NCI-H2029 treated with DMSO at 0.1 percent for 48 hours (cell line): ENCODE measurements at regions not wholly inside any gene's neighbourhood (a gene's known extent, or its start where the extent isn't known, plus 50 kb on each side); places are given as distances from the start of the nearest gene placed in this dataset.

Experiments used
- DNase-seq: peaks from one replicate; lab custom pipeline; 2025; lab: John Stamatoyannopoulos, UW

DNA sequence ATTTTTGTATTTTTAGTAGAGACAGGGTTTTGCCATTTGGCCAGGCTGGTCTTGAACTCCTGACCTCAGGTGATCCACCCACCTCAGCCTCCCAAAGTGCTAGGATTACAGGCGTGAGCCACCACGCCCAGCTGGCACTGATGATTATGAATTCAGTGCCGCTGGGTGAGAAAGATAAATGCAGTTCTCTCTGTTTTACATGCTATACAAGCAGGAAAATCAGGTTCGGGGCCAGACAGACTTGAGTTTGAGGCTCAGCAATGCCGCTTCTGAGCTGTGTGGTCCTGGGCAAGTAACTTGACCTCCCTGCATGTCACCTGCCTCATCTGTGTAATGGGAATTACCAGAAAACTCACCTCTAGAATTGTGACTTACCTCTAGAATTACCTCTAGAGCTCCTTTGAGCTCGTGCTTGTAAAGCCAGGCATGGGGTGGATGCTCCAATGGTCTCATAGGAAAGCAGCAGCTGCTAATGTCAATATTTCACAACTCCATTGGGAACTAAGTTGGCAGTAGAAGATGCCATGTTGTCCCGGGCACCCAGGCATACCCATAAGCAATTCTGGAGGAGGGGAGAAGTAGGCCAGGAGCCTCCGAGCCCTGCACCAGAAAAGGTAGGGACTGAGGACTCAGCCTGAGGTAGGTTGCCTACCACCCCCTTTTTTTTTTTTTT is 119.8 kb upstream of the SLC25A33 start:
- no peak for DNase-seq

DNA sequence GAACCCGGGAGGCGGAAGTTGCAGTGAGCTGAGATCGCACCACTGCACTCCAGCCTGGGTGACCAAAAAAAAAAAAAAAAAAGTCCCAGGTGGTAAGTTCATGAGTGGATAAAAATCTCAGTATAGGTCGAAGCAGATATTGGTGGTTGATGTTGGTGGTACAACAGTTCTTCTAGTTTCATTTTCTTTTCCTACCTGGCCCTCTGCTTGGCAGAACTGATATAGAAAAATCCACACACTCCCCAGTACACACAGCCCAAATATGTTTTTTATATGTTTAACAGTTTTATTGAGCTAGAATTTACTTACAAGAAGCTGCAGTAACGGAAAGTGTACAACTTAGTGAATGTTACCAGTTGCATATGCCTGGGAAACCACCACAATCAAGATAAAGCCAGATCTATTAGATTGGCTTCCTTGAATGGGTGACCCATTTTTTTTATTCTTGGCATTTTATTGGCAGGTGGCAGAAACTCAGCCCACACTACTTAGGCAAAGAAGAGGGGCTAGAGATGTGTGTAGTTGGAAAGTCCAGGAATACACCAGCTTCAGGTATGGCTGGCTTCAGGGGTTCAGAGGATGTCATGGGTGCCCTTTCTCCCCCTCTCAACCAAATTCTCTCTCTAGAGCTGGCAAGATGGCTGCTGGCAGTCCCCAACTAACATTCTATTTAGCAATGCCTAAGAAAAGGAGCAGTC is 118.3 kb upstream of the SLC25A33 start:
- no peak for DNase-seq

GRCh38 chr1:9421533-9421873 is 117.8 kb upstream of the SLC25A33 start:
- DNase-seq = no peak

DNA sequence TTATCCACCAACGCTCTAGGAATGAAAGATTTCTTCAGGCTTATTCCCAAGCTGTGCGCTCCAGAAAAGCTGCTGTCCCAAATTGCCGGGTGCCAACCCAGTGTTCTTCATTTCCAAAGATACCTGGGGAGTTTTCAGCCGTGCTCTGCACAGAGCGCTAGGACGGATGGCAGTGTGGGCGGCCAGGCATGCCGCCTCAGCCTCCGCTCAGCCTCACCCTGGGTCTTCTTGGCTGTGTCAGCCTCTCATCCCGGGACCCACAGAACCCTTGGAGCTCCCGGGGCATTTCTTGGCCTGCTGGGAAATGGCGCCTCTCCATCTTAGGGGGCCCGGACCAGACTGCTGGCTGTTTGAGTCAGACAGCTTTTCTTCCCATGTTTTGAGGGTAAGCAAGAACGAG is 116.9 kb upstream of the SLC25A33 start:
- DNase-seq = no peak

DNA sequence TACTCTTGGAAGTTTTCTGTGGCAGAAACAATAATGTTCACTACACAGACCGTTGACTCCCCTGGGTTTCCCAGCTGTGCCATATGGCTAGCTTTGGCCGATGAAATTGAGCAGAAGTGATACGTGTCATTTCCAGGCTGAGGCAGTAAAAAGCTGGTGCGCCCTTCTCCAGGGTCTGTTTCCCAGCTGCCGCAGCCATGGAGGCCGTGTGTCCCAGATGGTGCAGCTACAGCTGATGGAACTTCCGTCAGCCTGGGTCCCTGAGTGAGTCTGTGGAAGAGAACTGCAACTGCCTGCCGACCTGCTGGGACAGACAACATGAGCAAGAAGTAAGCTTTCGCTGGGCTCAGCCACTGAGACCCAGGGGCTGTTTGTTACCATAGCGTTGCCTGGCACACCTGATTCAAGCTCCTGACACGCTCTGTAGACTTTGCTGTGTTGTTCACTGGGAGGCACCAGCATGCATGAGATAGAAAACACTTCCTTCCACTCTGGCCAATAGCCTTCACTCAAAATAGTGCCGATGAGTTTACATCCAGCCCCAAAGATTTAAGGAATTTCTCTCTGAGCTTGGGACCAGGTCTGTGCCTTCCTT is 116.3 kb upstream of the SLC25A33 start:
- no peak for DNase-seq

DNA sequence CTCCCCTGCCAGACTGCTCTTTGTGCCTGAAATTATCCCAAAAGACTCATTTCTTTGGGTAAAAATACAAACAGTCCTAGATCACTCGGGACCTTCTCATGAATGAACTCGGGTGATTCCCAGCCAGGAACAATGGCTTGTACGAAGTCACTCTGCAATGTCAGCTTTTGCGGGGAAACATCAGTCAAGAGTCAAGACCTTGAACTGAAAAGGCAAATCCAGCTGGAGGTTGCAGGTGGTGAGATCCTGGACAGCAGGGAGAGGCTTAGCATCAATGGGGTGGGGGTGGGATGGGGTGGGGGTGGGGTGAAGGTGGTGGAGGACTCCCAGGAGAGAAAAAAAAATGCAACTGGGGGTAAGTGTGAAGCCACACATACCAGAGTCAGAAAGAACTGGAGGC is 115.0 kb upstream of the SLC25A33 start:
- DNase-seq = no peak

- no peak for DNase-seq
Measured at GRCh38 chr1:9425859-9426258, 113.4 kb upstream of the SLC25A33 start.

GRCh38 chr1:9426291-9426711 is 113.0 kb upstream of the SLC25A33 start:
- no peak for DNase-seq

DNA sequence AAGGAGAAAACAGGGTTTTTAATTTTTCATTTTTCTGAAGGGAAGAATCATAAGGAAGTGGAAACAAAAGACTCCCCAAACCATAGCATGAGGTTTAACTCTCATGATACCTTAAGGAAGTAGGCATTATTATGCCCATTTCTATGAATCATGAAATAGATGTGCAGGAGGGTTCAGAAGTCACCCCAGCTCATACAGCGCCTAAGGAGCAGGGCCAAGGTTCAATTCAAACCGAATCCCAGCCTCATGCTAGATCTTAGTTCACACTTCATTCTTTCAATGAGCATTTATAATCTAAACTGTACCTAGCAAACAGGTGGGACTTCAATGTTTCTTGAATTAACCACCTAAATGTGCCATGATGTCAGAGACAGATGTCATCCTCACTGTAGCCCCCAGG is 111.9 kb upstream of the SLC25A33 start:
- DNase-seq = no peak

GRCh38 chr1:9428601-9429341 is 110.5 kb upstream of the SLC25A33 start:
- peak; percentile 84 for DNase-seq

DNA sequence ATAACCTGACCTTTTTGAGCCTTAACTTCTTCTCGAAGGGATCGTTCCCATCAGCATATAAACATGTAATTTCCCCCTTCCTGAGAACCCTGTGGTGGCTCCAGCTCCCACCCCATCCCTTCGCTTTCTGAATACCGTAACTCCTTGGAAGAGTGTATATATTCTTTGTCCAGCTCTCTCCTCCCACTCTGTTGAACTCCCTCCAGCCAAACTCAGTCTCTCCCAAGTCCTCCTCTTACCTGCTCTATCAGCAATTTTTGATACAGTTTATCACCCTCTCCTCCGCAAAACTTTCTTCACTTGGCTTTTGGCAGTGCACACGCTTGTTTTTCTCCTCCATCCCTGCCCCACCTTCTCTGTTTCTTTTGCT is 109.9 kb upstream of the SLC25A33 start:
- no peak for DNase-seq

GRCh38 chr1:9434247-9435152 is 104.8 kb upstream of the SLC25A33 start:
- DNase-seq = no peak

DNA sequence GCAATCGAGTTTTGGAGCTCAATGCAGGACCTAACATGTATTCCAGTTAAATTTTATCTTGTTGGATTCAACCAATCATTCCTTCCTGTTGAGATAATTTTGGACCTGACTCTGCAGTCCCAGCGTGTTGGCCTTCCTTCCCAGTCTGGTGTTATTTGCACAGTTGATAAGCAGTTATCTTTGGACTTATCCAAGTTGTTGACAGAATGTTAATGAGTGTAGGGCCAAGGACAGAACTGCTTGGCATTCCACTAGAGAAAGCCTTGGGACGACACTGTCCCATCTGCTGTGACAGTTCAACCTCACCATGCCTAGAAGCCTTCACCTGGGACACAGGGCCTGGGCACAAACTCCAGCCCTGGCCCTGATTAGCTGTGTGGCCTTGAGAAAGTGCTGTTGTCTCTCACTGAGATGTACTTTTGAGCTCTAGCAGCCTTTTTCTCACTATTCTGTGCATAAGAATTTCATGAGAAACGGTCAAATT is 104.1 kb upstream of the SLC25A33 start:
- DNase-seq = no peak

GRCh38 chr1:9435854-9436640 is 103.2 kb upstream of the SLC25A33 start:
- DNase-seq = no peak

DNA sequence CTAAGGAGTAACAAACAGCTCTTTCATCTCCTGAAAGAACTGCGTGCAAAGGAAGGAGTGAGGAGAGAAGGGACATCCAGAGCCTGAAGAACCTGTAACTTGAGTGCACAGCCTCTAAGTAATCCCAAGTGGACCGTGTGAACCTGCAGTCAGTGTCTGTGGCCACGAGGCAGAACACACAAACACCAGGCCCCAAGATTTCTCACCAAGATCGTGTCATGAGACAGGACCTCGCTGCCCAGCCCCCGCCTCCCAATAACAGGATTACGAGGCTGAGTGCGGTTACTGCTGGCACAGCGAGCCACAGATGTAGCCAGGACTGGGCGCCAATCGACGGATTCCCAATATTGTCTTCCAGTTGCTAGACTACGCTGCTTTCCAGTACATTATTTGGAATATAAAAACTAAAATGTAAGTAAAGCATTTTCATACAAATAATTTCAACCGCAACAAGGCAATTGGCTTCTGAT is 101.3 kb upstream of the SLC25A33 start:
- DNase-seq = no peak

- no peak for DNase-seq
Measured at GRCh38 chr1:9438431-9439073, 100.7 kb upstream of the SLC25A33 start.

DNA sequence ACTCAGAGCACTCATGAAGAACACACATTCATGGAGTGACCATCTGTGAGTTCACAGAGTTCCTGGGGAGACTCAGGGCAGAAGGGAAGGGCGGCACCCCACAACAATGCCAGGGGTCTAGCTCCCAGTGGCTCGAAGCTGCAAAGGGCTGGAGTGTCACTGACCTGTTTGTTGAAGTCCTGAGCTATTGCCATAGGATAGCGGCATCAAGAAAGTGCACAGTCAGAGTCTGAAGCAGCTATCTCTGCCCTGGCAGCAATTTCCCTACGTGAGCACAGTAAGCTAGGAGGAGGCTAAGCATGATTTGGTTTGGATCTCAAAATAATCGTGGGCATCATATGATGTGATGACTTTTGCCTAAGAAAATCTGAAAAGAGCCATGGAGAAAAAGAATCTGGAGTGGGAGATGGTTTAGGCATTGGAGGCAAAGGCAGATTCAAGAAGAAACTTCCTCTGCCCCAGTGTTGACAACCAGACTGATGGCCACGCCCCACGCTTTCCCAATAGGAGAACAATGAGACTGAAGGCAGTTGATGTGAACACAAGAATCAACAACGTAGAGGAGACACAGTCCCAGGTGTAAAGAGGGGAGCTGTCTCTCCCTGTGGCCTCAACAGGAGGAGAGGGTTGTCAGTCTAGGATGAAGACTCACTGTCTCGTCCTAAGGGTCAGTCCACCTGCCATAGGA is 100.0 kb upstream of the SLC25A33 start:
- DNase-seq = no peak

DNA sequence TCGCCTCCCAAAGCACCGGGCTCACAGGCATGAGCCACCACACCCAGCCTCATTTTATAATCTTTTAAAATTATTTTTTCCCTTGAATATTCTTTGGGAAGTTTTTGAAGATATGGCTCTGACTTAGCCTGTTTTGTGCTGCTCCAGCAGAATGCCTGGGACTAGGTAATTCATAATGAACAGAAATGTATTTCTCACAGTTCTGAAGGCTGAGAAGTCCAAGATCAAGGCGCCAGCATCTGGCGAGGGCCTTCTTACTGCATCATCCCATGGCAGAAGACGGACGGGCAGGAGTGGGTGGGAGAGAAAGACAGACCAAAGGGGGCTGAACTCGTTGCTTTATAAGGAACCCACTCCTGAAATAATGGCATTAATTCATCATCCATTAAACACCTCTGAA is 99.0 kb upstream of the SLC25A33 start:
- DNase-seq = no peak

DNA sequence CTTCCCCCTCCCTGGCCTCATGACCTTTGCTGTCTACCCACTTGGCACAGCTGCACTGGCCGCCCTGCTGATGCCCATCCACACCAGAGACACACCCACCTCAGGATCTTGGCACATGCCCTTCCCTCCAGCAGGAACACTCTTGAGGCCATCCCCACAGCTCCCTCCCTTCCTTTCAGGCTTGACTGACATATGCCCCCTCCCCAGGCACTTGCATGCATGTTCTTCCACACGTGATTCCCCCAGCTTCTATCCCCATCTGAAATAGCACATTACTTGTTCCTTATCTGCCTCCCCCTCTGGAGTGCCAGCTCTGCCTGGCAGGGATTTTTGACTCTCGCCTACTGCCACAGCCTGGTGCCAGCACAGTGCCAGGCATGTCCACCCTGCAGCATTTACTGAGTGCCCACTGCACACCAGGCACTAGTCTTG is 98.5 kb upstream of the SLC25A33 start:
- DNase-seq = no peak
